BLaER1 treated with 17β-estradiol and CSF1 and Interleukin-3, amounts not matched to agents 10 nM and 100 nM (cell line): ENCODE measurements at regions not wholly inside any gene's neighbourhood (a gene's known extent, or its start where the extent isn't known, plus 50 kb on each side); places are given as distances from the start of the nearest gene placed in this dataset.
A peak's percentile ranks its signal among the peaks of the same experiment; 100 is the strongest.

Experiments used
- H3K27ac ChIP-seq, 11 experiments: shearing (Covaris generic); formaldehyde crosslinking; 2 replicates each; pipeline ENCODE4 v1.8.1; 2022
- H3K27me3 ChIP-seq, 11 experiments: shearing (Covaris generic); formaldehyde crosslinking; 2 replicates each; pipeline ENCODE4 v1.8.1; 2022
- H3K36me3 ChIP-seq, 11 experiments: shearing (Covaris generic); formaldehyde crosslinking; 2 replicates each; pipeline ENCODE4 v1.8.1; 2022
- H3K4me1 ChIP-seq, 10 experiments: shearing (Covaris generic); formaldehyde crosslinking; 2 replicates each; pipeline ENCODE4 v1.8.1; 2022
- H3K4me2 ChIP-seq, 11 experiments: shearing (Covaris generic); formaldehyde crosslinking; 2 replicates each; pipeline ENCODE4 v1.8.1; 2022
- H3K4me3 ChIP-seq, 10 experiments: shearing (Covaris generic); formaldehyde crosslinking; 2 replicates each; pipeline ENCODE4 v1.8.1; 2022
- H3K9ac ChIP-seq, 11 experiments: shearing (Covaris generic); formaldehyde crosslinking; 2 replicates each; pipeline ENCODE4 v1.8.1; 2022
- H3K9me3 ChIP-seq, 11 experiments: shearing (Covaris generic); formaldehyde crosslinking; replicated peaks in 1 of 11; 2 replicates each; pipeline ENCODE4 v1.8.1; 2022
- H4K20me1 ChIP-seq, 11 experiments: shearing (Covaris generic); formaldehyde crosslinking; 2 replicates each; pipeline ENCODE4 v1.8.1; 2022
- Cebpa-rat ChIP-seq, 11 experiments: shearing (Covaris generic); IDR thresholded peaks; 2 replicates each; pipeline ENCODE4 v1.8.1; 2022

DNA sequence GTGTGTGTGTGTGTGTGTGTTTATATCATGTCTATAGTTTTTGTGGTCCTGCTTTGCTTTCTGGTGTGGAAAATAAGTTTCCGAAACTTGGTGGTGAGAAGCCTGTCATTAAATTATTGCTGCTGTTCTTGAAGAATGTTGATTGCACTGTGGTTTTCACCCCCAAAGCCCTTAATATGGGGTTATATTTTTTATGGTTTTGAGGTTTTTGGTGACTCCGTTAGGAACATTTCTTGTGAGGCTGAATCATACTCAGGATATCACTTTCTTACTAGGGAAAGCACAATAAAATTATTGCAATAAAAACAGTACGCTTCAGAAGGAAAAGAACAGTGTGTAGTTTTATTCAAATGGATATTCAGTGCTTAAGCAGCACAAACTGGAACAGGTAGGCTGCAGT lies 539.1 kb upstream of the MAGEB18 start:
- no peak overlapping the region for H3K4me2 ChIP-seq
- no peak for TF ChIP-seq Cebpa-rat (IDR thresholded peaks at IDR 0.05)
- H3K4me1 ChIP-seq, result no peaks in the 10 kb centered on the region
- H3K4me3 ChIP-seq, result no peak overlapping the region
- H3K9ac ChIP-seq, result no peak overlapping the region
- no peak overlapping the region for H3K27ac ChIP-seq
- no peaks in the 10 kb centered on the region; a peak in 3 of 22 replicates for H4K20me1 ChIP-seq
- H3K9me3 ChIP-seq, result peaks cover 0 to 7% (median 0%) of the 10 kb centered on the region in 11 experiments; a peak in 2 of 22 replicates
- no peaks in the 10 kb centered on the region for H3K36me3 ChIP-seq
- peaks cover 87 to 99% (median 98%) of the 10 kb centered on the region in 11 experiments for H3K27me3 ChIP-seq

DNA sequence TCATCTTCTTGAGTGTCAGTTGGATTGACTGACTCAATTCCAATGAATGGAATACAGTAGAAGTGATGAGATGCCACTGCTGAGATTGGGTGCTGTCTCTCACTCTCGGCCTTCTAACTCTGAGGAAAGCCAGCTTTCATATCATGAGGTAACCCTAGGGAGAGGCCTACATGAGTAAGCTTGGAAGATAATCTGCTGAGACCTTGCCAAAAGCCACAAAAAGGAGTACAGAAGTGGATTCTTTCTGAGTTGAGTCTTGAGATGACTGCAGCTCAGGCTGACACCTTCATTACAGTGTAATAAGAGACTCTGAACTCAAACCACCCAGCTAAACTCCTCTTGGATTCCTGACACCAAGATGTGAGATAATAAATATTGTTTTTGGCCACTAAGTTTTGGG lies 537.4 kb upstream of the MAGEB18 start:
- no peaks in the 10 kb centered on the region for H3K36me3 ChIP-seq
- H3K9ac ChIP-seq, result no peak overlapping the region
- no peak for TF ChIP-seq Cebpa-rat (IDR thresholded peaks at IDR 0.05)
- no peaks in the 10 kb centered on the region for H3K4me1 ChIP-seq
- no peaks in the 10 kb centered on the region; a peak in 3 of 22 replicates for H4K20me1 ChIP-seq
- peaks cover 87 to 99% (median 98%) of the 10 kb centered on the region in 11 experiments for H3K27me3 ChIP-seq
- peaks cover 0 to 7% (median 0%) of the 10 kb centered on the region in 11 experiments; a peak in 3 of 22 replicates for H3K9me3 ChIP-seq
- H3K27ac ChIP-seq, result no peak overlapping the region
- no peak overlapping the region for H3K4me3 ChIP-seq
- H3K4me2 ChIP-seq, result no peak overlapping the region

DNA sequence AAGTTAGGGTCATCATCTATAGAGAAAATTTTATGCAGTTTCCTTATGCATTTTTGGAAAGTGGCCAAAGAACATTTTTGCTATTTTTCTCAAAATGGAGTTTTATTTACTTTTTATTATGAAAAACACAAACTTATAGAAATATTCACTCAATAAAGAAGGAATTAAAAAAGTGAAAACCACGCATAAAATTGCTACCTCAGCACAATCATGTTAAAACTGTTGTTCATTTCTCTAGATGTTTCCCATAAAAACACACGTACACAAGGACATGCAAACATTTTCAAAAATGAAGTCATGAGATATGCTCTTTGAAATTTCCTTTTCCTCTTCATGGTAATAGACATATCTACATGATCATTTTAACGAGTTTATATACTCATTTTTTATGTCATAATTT lies 536.8 kb upstream of the MAGEB18 start:
- no peaks in the 10 kb centered on the region for H3K36me3 ChIP-seq
- H3K4me1 ChIP-seq, result no peaks in the 10 kb centered on the region
- no peak for TF ChIP-seq Cebpa-rat (IDR thresholded peaks at IDR 0.05)
- no peak overlapping the region for H3K27ac ChIP-seq
- H3K4me3 ChIP-seq, result no peak overlapping the region
- peaks cover 0 to 7% (median 0%) of the 10 kb centered on the region in 11 experiments; a peak in 3 of 22 replicates for H3K9me3 ChIP-seq
- H3K9ac ChIP-seq, result no peak overlapping the region
- no peak overlapping the region for H3K4me2 ChIP-seq
- H3K27me3 ChIP-seq, result peaks cover 87 to 99% (median 98%) of the 10 kb centered on the region in 11 experiments
- no peaks in the 10 kb centered on the region; a peak in 2 of 22 replicates for H4K20me1 ChIP-seq

DNA sequence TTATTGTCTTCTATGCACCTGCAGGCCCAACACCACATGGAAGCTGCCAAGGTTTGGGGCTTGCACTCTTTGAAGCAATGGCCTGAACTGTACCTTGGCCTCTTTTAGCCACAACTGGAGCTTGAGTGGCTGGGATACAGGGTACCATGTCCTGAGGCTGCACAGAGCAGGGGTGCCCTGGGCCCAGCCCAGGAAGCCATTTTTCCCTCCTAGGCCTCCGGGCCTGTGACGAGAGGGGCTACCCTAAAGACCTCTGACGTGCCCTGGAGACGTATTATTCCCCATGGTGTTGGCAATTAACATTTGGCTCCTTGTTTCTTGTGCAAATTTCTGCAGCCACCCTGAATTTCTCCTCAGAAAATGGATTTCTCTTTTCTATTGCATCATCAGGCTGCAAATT lies 519.9 kb upstream of the MAGEB18 start:
- 0 out of 22 replicates have a peak, but pooled peaks cover 0 to 3% (median 0%) of the 10 kb centered on the region in 11 experiments for H4K20me1 ChIP-seq
- H3K27me3 ChIP-seq, result peaks cover 41 to 95% (median 79%) of the 10 kb centered on the region in 11 experiments
- peaks cover 0 to 17% (median 6%) of the 10 kb centered on the region in 11 experiments; a peak in 7 of 22 replicates for H3K9me3 ChIP-seq
- H3K4me2 ChIP-seq, result no peak overlapping the region
- 0 out of 22 replicates have a peak, but pooled peaks of 1 of the 11 experiments have one; percentile 19 for TF ChIP-seq Cebpa-rat (IDR thresholded peaks at IDR 0.05)
- H3K4me1 ChIP-seq, result no peaks in the 10 kb centered on the region
- no peak overlapping the region for H3K9ac ChIP-seq
- no peak overlapping the region for H3K27ac ChIP-seq
- H3K36me3 ChIP-seq, result no peaks in the 10 kb centered on the region
- H3K4me3 ChIP-seq, result no peak overlapping the region

DNA sequence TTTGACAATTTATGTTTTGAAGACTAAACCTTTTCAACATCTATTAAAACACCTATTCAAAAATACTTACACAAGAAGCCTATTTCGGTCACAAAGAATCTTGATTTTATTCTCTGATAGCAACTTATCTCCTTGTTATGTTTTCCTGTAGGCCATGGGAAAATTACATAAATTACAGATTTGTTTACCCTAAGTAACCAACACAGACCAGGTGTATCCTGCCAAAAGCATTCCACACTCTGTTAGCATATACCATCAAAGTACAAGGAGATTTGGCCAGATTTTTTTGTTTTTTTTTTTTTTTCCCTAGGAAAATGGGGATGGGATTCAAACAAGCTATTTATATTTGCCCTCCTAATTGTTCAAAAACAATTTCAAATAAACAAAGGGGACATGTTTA lies 497.9 kb upstream of the MAGEB18 start:
- H3K4me3 ChIP-seq, result no peak overlapping the region
- H3K27ac ChIP-seq, result no peak overlapping the region
- no peaks in the 10 kb centered on the region for H3K9me3 ChIP-seq
- no peaks in the 10 kb centered on the region for H3K36me3 ChIP-seq
- H3K4me1 ChIP-seq, result no peaks in the 10 kb centered on the region
- peaks cover 62 to 100% (median 96%) of the 10 kb centered on the region in 11 experiments for H3K27me3 ChIP-seq
- TF ChIP-seq Cebpa-rat (IDR thresholded peaks at IDR 0.05), result no peak
- no peaks in the 10 kb centered on the region for H4K20me1 ChIP-seq
- no peak overlapping the region for H3K9ac ChIP-seq
- no peak overlapping the region for H3K4me2 ChIP-seq

DNA sequence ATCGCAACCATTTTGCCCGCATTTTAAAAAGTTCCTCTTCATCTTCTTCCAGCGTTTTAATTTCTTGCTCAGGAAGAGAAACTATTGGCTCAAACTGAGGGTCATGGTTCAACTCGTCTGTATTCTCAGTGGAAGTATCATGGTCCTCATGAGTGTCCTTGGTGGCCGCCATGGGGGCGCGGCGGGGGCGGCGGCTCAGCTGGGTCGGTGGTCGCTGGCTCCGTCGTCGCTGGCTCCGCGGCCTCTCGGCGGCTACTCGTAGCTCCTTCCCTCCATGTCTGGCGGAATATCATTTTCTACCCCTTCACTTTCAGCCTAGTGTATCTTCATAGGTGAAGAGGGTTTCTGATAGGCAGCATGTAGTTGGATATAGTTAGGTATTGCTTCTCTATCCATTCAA lies 492.0 kb upstream of the MAGEB18 start:
- Histone ChIP-seq H4K20me1 (no peaks in the 10 kb centered on the region), H3K4me2 (no peak overlapping the region), H3K4me1 (no peaks in the 10 kb centered on the region), H3K9me3 (peaks cover 0 to 21% (median 9%) of the 10 kb centered on the region in 11 experiments; a peak in 11 of 22 replicates), H3K36me3 (no peaks in the 10 kb centered on the region), H3K27ac (no peak overlapping the region), H3K4me3 (no peak overlapping the region), H3K9ac (no peak overlapping the region), H3K27me3 (peaks cover 75 to 100% (median 96%) of the 10 kb centered on the region in 11 experiments)
- no peak for TF ChIP-seq Cebpa-rat (IDR thresholded peaks at IDR 0.05)

DNA sequence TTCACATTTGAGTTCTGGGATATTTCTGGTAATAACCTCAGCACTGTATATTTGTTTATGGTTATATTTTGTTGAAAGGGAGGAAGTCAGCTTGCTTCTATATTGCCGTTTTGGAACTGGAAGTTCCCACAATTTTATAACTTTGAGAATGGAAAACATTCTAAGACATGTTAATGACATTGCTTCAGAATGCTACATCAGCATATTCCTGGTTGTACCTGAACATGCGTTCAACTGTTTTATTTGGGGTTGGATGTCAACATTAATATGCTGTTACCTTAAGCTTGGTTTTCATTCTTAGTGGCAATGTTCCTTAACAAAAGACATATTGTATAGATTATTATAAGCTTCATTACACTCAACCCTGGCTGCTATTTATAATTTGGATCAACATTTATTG lies 489.4 kb upstream of the MAGEB18 start:
- H4K20me1 ChIP-seq, result no peaks in the 10 kb centered on the region
- peaks cover 0 to 21% (median 9%) of the 10 kb centered on the region in 11 experiments; a peak in 11 of 22 replicates for H3K9me3 ChIP-seq
- no peaks in the 10 kb centered on the region for H3K36me3 ChIP-seq
- TF ChIP-seq Cebpa-rat (IDR thresholded peaks at IDR 0.05), result no peak
- H3K27ac ChIP-seq, result no peak overlapping the region
- no peak overlapping the region for H3K4me3 ChIP-seq
- peaks cover 80 to 100% (median 96%) of the 10 kb centered on the region in 11 experiments for H3K27me3 ChIP-seq
- H3K4me1 ChIP-seq, result no peaks in the 10 kb centered on the region
- no peak overlapping the region for H3K9ac ChIP-seq
- no peak overlapping the region for H3K4me2 ChIP-seq

DNA sequence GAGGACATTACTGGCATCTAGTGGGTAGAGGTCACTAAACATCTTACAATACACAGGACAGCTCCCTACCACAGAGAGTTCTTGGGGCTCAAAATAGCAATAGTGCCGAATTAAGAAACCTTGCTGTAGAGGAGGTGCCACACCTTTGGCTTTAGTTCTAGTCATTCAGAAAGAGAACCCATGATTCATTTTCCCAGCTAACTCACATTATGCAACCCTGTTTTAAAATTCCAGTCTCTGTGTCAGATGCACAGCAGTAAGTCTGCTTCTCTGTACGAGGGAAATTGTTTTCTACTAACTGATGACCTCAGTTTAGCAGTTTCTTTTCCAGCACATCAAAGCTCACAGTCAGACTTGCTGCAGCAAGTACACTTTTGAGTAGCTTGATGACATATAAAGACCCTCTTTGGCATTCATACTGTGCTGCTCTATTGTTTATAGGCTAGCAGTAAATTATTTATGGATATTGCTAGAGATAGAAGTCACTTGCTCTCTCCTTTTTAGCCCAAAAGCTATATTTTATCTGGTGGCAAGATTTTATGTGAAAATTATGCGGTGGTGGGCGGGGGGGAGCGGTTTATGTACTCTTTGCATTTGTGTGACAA lies 487.8 kb upstream of the MAGEB18 start:
- Histone ChIP-seq H3K27me3 (peaks cover 76 to 100% (median 95%) of the 10 kb centered on the region in 11 experiments), H4K20me1 (no peaks in the 10 kb centered on the region), H3K4me2 (no peak overlapping the region), H3K9me3 (peaks cover 0 to 21% (median 9%) of the 10 kb centered on the region in 11 experiments; a peak in 11 of 22 replicates), H3K36me3 (no peaks in the 10 kb centered on the region), H3K4me1 (no peaks in the 10 kb centered on the region), H3K9ac (no peak overlapping the region), H3K4me3 (no peak overlapping the region), H3K27ac (no peak overlapping the region)
- no peak for TF ChIP-seq Cebpa-rat (IDR thresholded peaks at IDR 0.05)

DNA sequence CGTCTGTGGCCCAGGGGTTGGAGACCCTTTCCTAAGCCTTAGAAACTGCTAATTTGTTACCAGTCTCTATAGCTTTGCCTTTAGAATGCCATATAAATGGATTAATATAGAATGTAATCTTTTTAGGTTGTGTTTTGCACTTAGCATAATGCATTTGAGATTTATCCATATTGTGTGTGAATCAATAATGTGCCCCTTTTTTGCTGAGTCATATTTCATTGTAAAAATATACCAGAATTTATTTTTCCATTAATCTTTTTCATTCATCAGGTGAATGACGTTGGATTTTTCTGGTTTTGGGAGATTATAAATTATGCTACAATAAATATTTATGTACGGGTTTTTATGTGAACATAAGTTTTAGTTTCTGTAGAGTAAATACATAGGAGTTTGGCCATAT lies 478.8 kb upstream of the MAGEB18 start:
- no peak overlapping the region for H3K9ac ChIP-seq
- H3K4me3 ChIP-seq, result no peak overlapping the region
- no peaks in the 10 kb centered on the region; a peak in 1 of 22 replicates for H3K9me3 ChIP-seq
- peaks cover 59 to 97% (median 84%) of the 10 kb centered on the region in 11 experiments for H3K27me3 ChIP-seq
- H4K20me1 ChIP-seq, result no peaks in the 10 kb centered on the region
- no peaks in the 10 kb centered on the region for H3K36me3 ChIP-seq
- no peaks in the 10 kb centered on the region for H3K4me1 ChIP-seq
- no peak for TF ChIP-seq Cebpa-rat (IDR thresholded peaks at IDR 0.05)
- no peak overlapping the region for H3K4me2 ChIP-seq
- H3K27ac ChIP-seq, result no peak overlapping the region

DNA sequence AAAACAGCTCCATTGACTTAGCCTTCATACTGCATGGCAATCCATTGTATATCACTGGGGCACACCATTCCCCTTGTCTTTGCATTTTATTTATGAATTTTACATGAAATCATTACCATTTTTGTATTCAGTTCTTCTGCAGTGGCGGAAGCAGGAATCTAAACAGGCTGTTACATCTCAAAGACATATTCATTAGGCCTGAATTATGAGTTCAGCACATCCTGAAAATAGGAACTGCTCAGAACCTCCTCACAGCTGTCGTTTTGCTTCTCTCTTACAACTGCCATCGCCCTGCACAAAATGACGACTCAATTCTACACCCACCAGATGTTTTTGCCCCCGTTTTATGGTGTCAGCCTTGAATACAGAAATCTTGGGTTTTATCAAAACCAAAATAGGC lies 474.4 kb upstream of the MAGEB18 start:
- no peak for TF ChIP-seq Cebpa-rat (IDR thresholded peaks at IDR 0.05)
- Histone ChIP-seq H3K4me2 (no peak overlapping the region), H3K9ac (no peak overlapping the region), H3K27me3 (peaks cover 64 to 97% (median 84%) of the 10 kb centered on the region in 11 experiments), H4K20me1 (no peaks in the 10 kb centered on the region), H3K9me3 (no peaks in the 10 kb centered on the region), H3K27ac (no peak overlapping the region), H3K36me3 (no peaks in the 10 kb centered on the region), H3K4me1 (no peaks in the 10 kb centered on the region), H3K4me3 (no peak overlapping the region)
